K562 (cell line): ENCODE measurements at regions not wholly inside any gene's neighbourhood (a gene's known extent, or its start where the extent isn't known, plus 50 kb on each side); places are given as distances from the start of the nearest gene placed in this dataset.

Experiments used
- ATF7 ChIP-seq: fragments of 450-650 bp; IDR thresholded peaks from 2 replicates; pipeline ENCODE4 v1.7.1; 2014; ENCODE audit warnings: mild to moderate bottlenecking, moderate library complexity
- CCAR2 ChIP-seq: fragments of 200-400 bp; formaldehyde crosslinking; IDR thresholded peaks from 2 replicates; pipeline ENCODE4 v1.6.1; 2017; ENCODE audit warnings: mild to moderate bottlenecking, low read depth, low read length
- CEBPB ChIP-seq: fragments of 450-650 bp; IDR thresholded peaks from 2 replicates; pipeline ENCODE4 v1.6.1; 2016; ENCODE audit warnings: missing genetic modification characterization, missing compliant biosample characterization
- DPF2 ChIP-seq: fragments of 450-650 bp; IDR thresholded peaks from 2 replicates; pipeline ENCODE4 v1.6.1; 2016
- ESRRB ChIP-seq: fragments of 250-450 bp; sonication (Bioruptor Pico); IDR thresholded peaks from 2 replicates; pipeline ENCODE4 v1.5.0; 2020; ENCODE audit warnings: mild to moderate bottlenecking, moderate library complexity, borderline replicate concordance
- EZH2 ChIP-seq: IDR thresholded peaks from 2 replicates; pipeline ENCODE4 v1.6.1; 2012; ENCODE audit warnings: low read depth, mild to moderate bottlenecking, inconsistent platforms, low read length, borderline replicate concordance
- FOXP1 ChIP-seq: sonication (generic); formaldehyde crosslinking; IDR thresholded peaks from 2 replicates; pipeline ENCODE4 v1.8.0; 2022; ENCODE audit warnings: mild to moderate bottlenecking, missing genetic modification reagents
- HNRNPLL ChIP-seq: fragments of 200-400 bp; formaldehyde crosslinking; IDR thresholded peaks from 2 replicates; pipeline ENCODE4 v1.6.1; 2017; ENCODE audit warnings: low read length, low read depth, mild to moderate bottlenecking; ENCODE audit not compliant: poor library complexity, severe bottlenecking
- KDM2B ChIP-seq: fragments of 250-450 bp; sonication (Bioruptor Pico); IDR thresholded peaks from 2 replicates; pipeline ENCODE4 v1.8.0; 2021; ENCODE audit warnings: mild to moderate bottlenecking, moderate library complexity
- MIER1 ChIP-seq: fragments of 450-650 bp; IDR thresholded peaks from 2 replicates; pipeline ENCODE4 v1.6.1; 2016; ENCODE audit warnings: antibody characterized with exemption, mild to moderate bottlenecking, low read depth
- MTA3 ChIP-seq: fragments of 450-650 bp; formaldehyde crosslinking; IDR thresholded peaks from 2 replicates; pipeline ENCODE4 v1.6.1; 2017; ENCODE audit warnings: mild to moderate bottlenecking, borderline replicate concordance
- NFYB ChIP-seq: IDR thresholded peaks from 2 replicates; pipeline ENCODE4 v1.6.1; 2011; ENCODE audit warnings: mild to moderate bottlenecking, moderate library complexity; ENCODE audit not compliant: insufficient read length; ENCODE audit errors: extremely low read depth
- PCBP2 ChIP-seq: fragments of 200-400 bp; formaldehyde crosslinking; IDR thresholded peaks from 2 replicates; pipeline ENCODE4 v1.6.1; 2018; ENCODE audit warnings: low read length, low read depth, mild to moderate bottlenecking, moderate library complexity; ENCODE audit not compliant: poor library complexity, severe bottlenecking
- PHF20 ChIP-seq: fragments of 450-650 bp; IDR thresholded peaks from 2 replicates; pipeline ENCODE4 v1.6.1; 2018; ENCODE audit not compliant: partially characterized antibody
- PHF8 ChIP-seq: fragments of 200-600 bp; sonication (generic); IDR thresholded peaks from 2 replicates; pipeline ENCODE4 v1.6.1; 2012; ENCODE audit warnings: mixed run types, mild to moderate bottlenecking, inconsistent platforms, low read length, moderate library complexity, borderline replicate concordance
- PML ChIP-seq: IDR thresholded peaks from 2 replicates; pipeline ENCODE4 v1.6.1; 2012; ENCODE audit warnings: low read length, inconsistent platforms
- POLR2H ChIP-seq: IDR thresholded peaks from 2 replicates; pipeline ENCODE4 v1.6.1; 2016; ENCODE audit warnings: missing genetic modification characterization, low read depth, mild to moderate bottlenecking, control low read depth, missing compliant biosample characterization, moderate library complexity
- POLR3A ChIP-seq: IDR thresholded peaks from 2 replicates; pipeline ENCODE4 v1.6.1; 2011; ENCODE audit warnings: borderline replicate concordance, mild to moderate bottlenecking, moderate library complexity; ENCODE audit not compliant: insufficient read length, insufficient read depth; ENCODE audit errors: extremely low read depth
- SP1 ChIP-seq: sonication (generic); formaldehyde crosslinking; IDR thresholded peaks from 2 replicates; pipeline ENCODE4 v1.8.1; 2022; ENCODE audit warnings: mild to moderate bottlenecking, missing genetic modification reagents
- TAF15 ChIP-seq: fragments of 200-400 bp; formaldehyde crosslinking; IDR thresholded peaks from 2 replicates; pipeline ENCODE4 v1.6.1; 2017; ENCODE audit warnings: mild to moderate bottlenecking, low read depth, low read length, moderate library complexity
- TARDBP ChIP-seq: fragments of 450-650 bp; IDR thresholded peaks from 2 replicates; pipeline ENCODE4 v1.6.1; 2016
- TFAM ChIP-seq: fragments of 250-450 bp; sonication (Bioruptor Pico); conservative IDR thresholded peaks from 2 replicates; pipeline ENCODE4 v1.5.0; 2021; ENCODE audit warnings: mild to moderate bottlenecking, moderate library complexity
- U2AF2 ChIP-seq: fragments of 200-400 bp; formaldehyde crosslinking; optimal IDR thresholded peaks from 2 replicates; pipeline ENCODE3; 2017; ENCODE audit warnings: low read depth, mild to moderate bottlenecking, low read length
- ZNF143 ChIP-seq: sonication (generic); formaldehyde crosslinking; IDR thresholded peaks from 2 replicates; pipeline ENCODE4 v1.9.0; 2022; ENCODE audit warnings: mild to moderate bottlenecking, missing genetic modification reagents
- ZNF175 ChIP-seq: fragments of 200-800 bp; sonication (Bioruptor generic); IDR thresholded peaks from 2 replicates; pipeline ENCODE4 v1.6.1; 2016; ENCODE audit warnings: low read depth, mild to moderate bottlenecking, missing genetic modification characterization, missing compliant biosample characterization
- ZNF324 ChIP-seq: fragments of 250-450 bp; sonication (Bioruptor Pico); IDR thresholded peaks from 2 replicates; pipeline ENCODE4 v1.4.0; 2020; ENCODE audit warnings: mild to moderate bottlenecking
- ZNF41 ChIP-seq: fragments of 250-450 bp; sonication (Bioruptor Pico); conservative IDR thresholded peaks from 2 replicates; pipeline ENCODE4 v1.4.0; 2020; ENCODE audit warnings: mild to moderate bottlenecking
- ZNF644 ChIP-seq: fragments of 200-800 bp; sonication (Bioruptor generic); IDR thresholded peaks from 2 replicates; pipeline ENCODE4 v1.6.1; 2016; ENCODE audit warnings: low read depth, missing genetic modification characterization, missing compliant biosample characterization
- ZNF717 ChIP-seq: fragments of 250-450 bp; sonication (Bioruptor Pico); IDR thresholded peaks from 2 replicates; pipeline ENCODE4 v1.5.0; 2021
- TF ChIP-seq, protein P1 (sequence below): fragments of 250-450 bp; sonication (Bioruptor Pico); IDR thresholded peaks from 2 replicates; pipeline ENCODE4 v1.8.0; 2022; ENCODE audit warnings: moderate library complexity, mild to moderate bottlenecking, inconsistent platforms
- TF ChIP-seq, protein P2 (sequence below): fragments of 250-450 bp; sonication (Bioruptor Pico); IDR thresholded peaks from 2 replicates; pipeline ENCODE4 v1.8.0; 2021; ENCODE audit warnings: moderate library complexity, mild to moderate bottlenecking, inconsistent platforms

DNA sequence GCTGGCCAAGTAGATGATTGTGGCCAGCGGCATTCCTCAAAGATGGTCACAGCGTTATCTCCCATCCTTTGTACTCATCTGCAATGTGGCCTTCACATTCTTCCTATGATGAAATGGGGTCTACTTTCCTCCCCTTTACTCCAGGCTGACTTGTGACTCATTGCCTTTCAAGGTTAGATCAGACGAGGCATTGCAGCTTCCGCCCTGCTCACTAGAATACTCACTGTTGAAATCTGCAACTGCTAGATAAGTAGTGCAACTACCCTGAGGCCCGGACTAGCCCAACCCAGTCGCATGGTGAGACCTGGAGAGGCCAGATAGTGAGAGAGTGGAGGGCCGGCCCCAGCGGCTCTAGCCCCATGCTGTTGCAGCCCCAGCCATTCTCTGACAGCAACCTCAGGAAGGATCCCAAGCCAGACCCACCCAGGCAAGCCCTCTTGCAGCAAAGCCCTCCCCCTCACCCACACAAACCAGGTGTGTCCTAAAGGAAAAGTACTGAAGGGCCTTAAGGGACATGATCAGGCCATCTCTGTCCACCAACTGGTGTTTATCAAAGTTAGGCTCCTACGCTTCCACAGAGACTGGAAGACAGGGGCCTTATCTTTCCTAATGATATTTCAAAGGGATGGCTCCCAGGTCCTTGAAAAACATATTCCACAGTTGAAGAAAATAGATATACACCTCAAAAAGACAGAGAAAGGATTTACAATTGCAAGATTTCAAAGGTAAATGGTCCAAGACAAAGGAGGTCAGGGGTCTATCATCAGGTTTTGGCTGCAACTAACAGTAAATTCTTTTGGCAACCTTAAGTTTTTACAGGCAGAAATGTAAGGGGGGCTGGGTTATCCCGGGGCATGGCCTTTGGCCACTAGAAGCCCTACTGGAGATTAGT is 107.2 kb upstream of the TRIM24 start (continued):
- TF ChIP-seq CCAR2: no peak
- TF ChIP-seq PML: peak; percentile 98
- no peak for TF ChIP-seq U2AF2
- no peak for TF ChIP-seq ESRRB (CRISPR knock-in tag)
- no peak for TF ChIP-seq FOXP1
- TF ChIP-seq KDM2B (CRISPR knock-in tag): no peak
- TF ChIP-seq ZNF644 (tag): peak; percentile 68
- peak; percentile 94 for TF ChIP-seq ZNF175 (CRISPR knock-in tag)
- TF ChIP-seq, protein P1, sequence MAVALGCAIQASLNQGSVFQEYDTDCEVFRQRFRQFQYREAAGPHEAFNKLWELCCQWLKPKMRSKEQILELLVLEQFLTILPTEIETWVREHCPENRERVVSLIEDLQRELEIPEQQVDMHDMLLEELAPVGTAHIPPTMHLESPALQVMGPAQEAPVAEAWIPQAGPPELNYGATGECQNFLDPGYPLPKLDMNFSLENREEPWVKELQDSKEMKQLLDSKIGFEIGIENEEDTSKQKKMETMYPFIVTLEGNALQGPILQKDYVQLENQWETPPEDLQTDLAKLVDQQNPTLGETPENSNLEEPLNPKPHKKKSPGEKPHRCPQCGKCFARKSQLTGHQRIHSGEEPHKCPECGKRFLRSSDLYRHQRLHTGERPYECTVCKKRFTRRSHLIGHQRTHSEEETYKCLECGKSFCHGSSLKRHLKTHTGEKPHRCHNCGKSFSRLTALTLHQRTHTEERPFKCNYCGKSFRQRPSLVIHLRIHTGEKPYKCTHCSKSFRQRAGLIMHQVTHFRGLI: no peak
- TF ChIP-seq POLR3A: no peak
- TF ChIP-seq SP1 (CRISPR knock-in tag): peak; percentile 79; the same call in 1 of the 2 replicates
- TF ChIP-seq POLR2H (tag): peak; percentile 88
- TF ChIP-seq PHF20: no peak
- TF ChIP-seq, protein P2, sequence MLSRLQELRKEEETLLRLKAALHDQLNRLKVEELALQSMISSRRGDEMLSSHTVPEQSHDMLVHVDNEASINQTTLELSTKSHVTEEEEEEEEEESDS (CRISPR knock-in tag): no peak
- TF ChIP-seq TFAM (CRISPR knock-in tag): no peak
- peak; percentile 98 for TF ChIP-seq CEBPB (tag)
- TF ChIP-seq ZNF143: no peak
- peak; percentile 30 for TF ChIP-seq HNRNPLL
- TF ChIP-seq PHF8: peak; percentile 51; the same call in 1 of the 2 replicates
- TF ChIP-seq DPF2: peak; percentile 100
- TF ChIP-seq ZNF717 (CRISPR knock-in tag): no peak
- peak; percentile 94 for TF ChIP-seq MTA3
- TF ChIP-seq ATF7: peak; percentile 96
- no peak for TF ChIP-seq ZNF324 (CRISPR knock-in tag)
- peak; percentile 96 for TF ChIP-seq TARDBP
- TF ChIP-seq NFYB: no peak
- TF ChIP-seq ZNF41 (CRISPR knock-in tag): no peak
- TF ChIP-seq TAF15: no peak
- no peak; the same call in 1 of the 2 replicates for TF ChIP-seq EZH2
- TF ChIP-seq MIER1: no peak
- TF ChIP-seq PCBP2: no peak
